Globus pallidus (tissue), 1 donor: ENCODE measurements at regions not wholly inside any gene's neighbourhood (a gene's known extent, or its start where the extent isn't known, plus 50 kb on each side); places are given as distances from the start of the nearest gene placed in this dataset.
"Not testable (repeated sequence)": the region's sequence is repeated elsewhere in the genome, so short reads cannot be mapped to it uniquely, and the experiment has no call there.

Source experiments
- DNase-seq: peaks from one replicate; pipeline ENCODE4 v3.0.0-alpha.2; 2015; ENCODE audit warnings: low spot score

DNA sequence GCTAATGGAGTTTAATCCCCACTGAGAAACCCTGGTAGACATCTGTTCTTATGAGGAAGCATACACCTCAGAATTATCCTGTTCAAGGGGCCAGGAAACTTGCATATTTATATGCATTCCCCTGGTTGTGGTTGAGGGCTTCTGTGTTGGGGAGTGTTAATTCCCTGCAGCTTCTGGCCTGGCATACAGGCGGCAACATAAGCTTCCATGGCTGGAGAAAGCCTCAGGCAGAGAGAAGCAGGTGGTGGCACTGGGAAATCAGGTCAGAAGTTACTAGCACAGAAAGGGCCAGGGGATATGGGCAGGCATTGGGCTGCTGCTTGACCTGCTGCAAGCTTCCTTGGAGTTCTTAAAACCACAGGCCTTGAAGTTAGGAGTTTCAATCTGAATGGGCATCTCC is 166.1 kb upstream of the SEMA6A start:
- DNase-seq, result no peak

DNA sequence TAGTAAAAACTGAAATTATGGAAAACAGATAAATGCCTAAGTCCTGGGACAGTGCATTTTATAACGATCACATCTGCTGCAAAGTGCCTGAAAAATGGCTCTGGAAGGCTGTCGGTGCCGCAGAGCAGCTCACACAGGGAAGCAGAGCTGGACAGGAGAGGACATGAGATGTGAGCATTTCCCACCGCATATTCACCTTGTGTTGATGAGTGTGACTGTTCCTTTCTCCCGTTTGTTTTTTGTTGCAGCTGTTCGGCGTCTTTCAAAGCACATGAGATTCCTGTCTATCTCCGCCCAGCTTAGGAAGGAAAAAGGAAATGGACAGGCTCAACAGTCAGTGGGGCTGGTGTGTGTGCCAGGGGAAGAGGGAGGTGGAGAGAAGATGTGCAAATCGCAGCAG is 164.9 kb upstream of the SEMA6A start:
- no peak for DNase-seq

DNA sequence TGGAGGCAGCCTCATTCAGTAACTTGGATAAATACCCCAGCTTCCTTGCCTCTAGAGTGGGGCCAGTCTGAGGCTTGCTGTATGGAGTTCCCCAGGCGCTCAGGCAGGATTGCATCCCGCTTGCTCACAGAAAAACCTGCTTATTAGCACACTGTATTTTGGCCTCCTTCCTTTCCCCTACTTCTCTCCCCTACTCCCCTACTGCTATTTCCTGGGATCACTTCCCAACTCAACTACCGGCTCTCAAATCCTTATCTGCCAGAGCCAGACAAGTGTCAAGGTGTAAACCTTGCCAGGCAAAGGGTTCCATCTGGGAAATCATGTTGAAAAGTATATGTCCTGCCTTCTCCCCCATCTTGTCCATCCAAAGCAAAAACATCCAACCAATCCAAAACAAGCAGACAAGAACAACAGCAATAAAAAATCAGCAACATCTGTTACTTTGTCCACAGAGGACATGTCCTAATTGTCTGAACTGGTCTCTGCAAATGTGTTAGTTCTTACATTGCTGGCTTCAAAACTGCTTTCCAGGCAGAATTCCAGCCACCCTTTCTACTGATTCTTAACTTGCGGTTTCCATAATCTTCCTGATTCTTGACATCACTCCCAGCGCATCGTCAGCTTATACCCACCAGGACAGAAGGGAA is 164.1 kb upstream of the SEMA6A start:
- no peak for DNase-seq

DNA sequence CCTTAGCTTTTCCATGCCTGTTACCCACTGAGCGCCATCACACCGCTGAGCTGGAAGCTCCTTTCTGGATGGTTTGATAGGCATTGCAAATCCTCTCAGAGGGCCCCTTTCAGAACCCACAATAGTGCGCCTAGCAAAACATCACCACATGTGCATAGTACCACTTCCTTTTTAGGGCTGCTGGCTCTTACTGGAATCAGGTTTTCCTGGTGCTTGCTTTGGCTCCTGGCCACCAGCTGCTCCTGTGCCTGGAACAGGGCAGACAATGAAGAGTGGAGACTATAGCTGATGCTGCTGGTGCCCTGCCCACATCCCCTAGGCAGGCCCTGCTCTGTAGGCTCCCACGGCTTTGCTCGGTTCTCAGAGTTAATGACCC is 163.6 kb upstream of the SEMA6A start:
- no peak for DNase-seq

DNA sequence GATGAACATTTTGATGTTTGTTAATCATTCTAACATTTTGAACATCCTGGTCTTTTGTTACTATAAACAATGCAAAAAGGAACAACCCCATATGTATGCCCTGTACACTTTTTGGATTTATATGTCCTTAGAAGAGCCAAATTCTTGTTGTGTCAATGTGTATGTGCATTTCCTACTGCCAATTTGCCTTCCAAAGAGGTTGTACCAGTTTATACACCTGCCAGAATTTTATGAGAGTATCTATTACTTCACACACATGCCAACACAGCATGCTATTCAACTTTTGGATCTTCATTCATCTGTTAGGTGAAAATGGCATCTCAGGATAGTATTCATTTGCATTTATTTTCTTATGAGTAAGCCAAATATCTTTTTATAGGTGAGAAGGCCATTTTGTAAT is 162.0 kb upstream of the SEMA6A start:
- DNase-seq, result no peak

DNA sequence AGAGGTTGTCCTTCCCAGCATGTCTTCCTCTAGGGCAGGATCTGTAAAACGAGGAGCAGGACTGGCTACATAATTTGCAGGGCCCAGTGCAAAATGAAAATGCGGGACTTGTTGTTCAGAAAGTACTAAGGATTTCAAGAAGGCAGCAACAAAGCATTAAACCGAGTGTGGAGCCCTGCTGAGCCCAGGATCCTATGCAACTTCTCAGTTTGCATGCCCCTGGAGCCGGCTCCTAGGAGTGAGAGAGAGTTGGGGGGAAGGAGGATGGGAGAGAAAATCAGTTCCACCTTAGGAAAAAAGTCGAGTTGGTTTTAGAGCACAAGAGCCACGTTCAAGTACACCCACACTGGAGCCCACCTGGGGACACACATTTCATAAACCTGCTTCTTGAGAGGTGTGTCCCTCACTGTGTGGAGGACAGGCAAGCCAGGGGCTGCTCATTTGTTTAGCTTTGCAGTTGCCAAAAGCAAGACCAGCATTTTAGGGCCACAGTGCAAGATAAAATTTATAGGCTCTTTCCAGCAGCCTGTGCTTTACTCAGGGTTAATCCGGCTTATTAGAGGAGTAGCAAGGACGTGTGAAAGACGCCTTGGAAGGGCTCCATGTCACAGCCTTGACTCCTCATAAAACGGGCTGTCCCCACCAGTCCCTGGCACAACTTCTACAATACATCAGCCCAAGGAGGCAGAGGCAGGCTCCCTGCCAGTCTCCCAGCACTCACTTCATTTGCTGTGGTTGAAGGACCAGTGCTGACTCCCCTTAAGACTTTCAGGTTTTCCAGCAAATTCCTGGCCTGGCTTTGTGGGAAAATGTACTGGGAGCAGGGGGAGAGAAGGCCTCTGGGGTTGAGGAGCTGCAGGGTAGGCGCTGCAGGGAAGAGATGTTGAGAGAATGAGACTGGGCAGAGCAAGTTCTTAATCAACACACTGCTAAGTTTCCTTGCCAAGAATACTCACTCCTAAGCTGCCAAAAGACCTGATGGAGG is 159.7 kb upstream of the SEMA6A start:
- peak; percentile 27 for DNase-seq

DNA sequence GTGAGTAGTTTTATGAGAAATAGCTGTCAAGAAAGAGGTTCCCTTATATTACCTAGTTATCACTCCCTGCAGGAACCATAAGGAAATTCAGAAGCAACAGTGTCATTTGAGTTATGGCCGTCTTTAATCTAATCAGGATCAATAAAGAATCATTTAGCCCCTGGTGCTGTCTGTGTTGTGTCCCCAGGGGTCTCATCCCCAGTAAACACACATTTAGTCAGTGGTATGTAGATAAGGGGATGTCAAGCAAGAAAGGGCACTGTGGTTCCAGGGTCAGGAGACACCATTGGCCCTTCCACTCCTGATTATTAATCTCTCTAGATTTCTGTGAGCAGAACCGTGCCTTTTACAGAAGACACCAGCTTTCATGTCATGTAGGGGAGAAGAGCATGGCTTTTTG is 158.0 kb upstream of the SEMA6A start:
- no peak for DNase-seq

DNA sequence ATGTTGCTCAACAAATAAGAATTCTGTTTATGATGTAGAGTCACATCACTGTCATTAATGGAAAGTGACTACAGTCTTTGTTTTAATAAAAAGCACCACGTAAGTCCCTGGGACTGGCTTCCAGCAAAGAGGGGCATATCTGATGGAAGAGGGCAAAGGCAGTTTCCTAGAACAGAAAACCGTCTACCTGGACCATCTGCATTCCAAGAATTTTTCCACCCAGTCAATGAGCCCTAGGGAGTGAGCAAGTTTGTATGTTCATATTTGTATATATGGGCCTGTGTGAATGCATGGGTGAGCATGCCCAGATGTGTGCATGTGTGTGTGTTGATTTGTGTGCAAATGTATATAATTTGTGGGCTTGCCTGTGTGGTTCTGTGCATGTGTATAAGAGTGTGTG is 156.8 kb upstream of the SEMA6A start:
- no peak for DNase-seq

DNA sequence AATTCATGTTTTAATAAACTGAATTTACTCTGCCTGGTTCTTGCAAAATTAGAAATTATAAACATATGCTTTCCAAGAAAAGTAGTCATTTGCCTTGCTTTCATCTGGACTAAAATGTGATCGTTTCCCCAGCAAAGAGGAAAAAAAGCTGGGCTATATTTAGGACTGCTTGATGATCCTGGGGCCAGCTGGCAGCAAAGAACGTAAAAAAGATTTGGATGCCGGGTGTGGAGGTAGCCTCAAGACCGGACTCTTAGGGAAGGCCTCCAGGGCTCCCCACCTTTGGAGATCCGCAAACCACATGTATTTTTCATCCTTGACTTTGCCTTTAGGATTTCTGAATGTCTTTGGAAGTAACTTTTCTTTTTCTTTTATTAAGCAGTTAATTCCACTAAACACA is 156.1 kb upstream of the SEMA6A start:
- DNase-seq, result no peak

DNA sequence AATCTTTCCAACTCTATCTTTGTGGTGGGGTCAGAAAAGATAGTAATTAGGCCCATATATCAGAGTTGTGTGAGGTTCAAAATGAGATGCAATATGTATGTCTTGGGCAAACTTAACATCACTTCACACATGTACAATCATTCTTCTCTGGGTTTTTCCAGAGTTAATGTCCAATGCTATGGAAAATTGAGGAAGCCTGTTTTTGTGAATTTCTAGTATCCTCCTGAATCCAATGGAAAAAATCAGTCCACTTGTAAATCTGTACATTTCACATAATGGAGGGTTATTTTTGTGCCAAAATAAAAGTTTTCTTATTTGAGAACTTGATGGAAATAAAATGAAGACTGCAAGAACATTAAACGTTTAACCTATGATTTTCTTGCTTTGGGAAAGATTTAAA is 155.6 kb upstream of the SEMA6A start:
- DNase-seq, result no peak

DNA sequence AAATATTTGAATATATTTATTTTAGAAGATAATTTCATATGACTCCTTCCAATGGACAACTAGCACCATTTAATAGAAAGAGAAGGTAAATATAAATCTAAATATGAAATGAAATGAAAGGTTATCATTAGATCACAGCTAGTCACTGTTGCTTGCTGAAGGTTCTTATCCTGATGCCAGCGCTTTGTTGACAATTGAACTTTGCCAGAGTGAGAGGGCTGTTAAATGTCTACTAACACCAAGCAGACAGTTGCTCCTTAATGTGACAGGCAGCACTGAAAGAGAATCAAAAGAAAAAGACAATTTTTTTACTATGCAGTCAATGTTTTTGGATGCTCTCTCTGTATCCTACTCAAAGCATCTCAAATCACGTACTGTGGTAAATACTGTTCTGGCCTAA is 152.6 kb upstream of the SEMA6A start:
- DNase-seq, result no peak

DNA sequence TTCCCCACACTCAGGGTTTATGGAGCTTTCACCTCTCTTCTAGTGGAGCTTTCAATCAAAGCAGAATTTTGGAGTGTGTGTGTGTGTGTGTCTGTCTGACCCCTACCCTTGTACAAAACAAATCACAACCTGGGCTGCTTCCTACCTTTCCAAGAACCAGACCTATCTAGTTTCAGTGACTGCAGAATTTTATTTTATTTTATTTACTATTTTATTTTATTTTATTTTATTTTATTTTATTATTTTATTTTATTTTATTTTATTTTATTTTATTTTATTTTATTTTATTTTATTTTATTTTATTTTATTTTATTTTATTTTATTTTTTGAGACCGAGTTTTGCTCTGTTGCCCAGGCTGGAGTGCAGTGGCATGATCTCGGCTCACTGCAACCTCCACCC is 151.6 kb upstream of the SEMA6A start:
- not testable (repeated sequence) for DNase-seq

DNA sequence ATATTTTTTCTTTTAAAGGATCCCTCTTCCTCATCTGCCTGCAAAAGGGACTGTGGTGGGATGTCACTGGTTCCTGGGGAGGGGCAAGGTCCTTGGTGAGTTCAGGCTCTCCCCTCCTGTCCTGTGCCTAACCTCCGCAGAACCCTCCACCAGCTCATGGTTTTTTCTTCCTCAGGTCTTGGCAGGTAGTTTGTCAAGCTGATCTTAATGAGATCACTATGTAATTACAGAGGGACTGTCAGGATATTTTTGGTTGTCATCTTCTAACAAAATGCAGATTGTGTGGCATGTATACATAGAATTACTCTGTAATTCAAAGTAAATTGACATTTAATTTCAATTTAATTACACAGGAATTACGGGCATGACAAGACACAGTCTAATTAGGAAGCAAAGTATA is 150.3 kb upstream of the SEMA6A start:
- no peak for DNase-seq

DNA sequence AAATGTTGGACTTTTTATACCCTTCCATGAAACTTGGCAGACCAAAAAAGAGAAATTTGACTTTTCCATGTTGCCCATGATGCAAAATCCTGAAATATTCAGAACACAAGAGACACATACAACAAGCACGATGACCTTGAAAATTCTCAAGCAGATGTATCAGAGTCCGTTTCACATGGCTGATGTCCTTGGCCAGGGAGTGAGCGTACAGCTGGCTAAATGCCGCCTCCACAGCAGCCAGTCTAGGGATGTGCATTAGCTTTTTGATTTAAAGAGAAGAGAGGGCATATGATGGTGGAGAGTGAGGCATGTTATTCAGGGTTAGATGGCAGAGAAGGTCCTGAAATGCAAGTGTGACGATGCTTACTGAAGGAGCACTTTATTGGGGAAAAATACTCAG is 148.0 kb upstream of the SEMA6A start:
- no peak for DNase-seq

DNA sequence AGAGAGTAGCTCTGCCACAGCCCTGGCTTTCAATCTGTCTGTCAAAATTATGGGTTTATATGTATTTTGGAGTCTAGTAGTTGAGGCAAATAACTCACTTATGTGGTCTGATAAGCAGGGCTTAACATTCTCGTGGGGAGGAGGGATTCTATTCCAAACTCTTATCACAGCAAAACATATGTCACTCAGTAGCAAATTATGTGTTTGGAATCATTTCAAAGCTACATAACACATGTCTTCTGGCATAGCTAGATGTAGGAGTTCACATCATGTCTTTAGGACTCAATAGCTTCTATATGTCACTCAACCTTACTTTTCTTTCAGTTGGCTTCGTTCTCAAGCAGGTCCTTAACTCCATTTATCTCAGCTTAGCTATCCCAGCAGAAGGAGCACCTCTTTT is 144.5 kb upstream of the SEMA6A start:
- DNase-seq, result no peak

DNA sequence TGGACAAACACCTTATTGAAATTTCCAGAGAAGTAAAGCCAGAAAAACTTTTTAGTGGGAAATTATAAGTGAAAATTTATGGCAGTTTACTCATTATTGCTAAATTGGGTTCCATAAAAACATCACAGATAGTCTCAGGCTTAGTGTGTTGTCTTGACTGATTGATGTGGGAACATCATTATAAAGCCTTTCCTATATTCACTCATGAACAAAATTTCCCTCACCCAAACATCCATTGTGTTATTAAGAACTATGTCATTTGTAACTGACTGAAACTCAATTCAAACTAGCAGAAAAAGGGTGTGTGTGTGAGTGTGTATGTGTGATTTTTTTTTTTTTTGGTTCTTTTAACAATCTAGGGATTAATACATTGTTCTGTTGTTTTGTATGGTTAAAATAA is 143.7 kb upstream of the SEMA6A start:
- DNase-seq, result no peak

DNA sequence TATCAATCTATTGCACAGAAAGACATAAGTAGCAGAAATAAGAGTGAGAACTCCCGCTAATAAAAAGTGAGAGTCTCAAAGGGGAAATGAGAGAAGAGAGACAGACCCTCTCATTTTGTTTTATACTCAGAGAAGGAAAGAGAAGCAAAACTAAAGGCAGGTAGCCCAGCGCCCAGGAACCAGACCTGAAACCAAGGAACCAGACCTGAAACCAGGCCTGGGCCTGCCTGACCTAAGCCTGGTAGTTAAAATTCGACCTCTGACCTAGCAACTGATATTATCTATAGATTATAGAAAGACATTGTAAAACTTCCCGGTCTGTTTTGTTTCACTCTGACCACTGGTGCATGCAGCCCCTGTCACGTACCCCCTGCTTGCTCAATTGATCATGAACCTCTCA is 134.5 kb upstream of the SEMA6A start:
- DNase-seq, result no peak

DNA sequence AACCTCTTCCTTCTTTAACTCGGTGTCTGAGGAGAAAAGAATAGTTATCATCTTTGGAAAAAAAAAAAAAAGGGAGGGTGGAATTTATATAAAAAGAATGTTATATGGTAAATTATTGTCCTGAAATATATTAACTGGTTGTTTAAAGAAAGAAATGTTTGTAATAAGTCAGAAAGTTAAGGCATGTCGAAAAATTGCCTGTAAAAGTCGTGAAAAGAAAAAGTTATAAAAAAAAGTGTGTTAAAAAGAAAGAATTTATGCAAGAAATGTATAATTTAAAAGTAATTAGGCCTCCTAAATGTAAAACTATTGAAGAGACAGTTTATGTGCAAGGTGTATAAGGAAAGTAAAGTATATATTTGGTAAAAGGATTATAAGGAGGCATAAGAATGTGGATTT is 130.5 kb upstream of the SEMA6A start:
- not testable (repeated sequence) for DNase-seq

DNA sequence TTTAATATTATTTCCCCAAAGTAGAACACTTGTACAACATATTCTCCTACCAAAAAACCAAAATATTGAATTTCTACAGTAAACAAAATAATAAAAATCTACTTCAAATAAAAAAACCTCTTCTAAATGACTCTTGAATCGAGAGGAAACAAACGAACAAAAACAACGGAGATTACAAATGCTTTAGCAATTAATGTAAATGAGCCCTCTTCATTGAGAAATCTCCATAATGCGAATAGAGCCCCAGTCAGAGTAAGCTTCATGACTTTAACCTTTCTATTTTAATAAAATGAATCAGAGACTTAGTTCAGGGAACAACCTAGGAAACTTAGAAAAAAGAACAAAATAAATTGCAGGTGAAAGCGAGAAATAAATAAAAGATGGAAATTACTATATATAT is 129.3 kb upstream of the SEMA6A start:
- DNase-seq, result no peak

DNA sequence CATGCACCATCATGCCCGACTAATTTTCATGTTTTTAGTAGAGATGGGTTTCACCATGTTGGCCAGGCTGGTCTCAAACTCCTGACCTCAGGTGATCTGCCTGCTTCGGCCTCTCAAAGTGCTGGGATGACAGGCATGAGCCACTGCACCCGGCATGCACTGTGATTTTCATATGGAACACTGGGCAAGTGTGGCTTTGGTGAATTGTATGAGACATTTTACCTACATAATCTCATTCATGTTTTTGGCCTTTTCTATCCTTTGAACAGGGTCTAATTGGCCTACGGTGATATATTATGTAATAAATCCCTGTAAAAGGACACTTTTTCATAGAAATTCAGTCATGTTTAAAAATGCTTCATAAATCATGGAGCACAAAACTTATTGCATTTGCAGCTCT is 128.7 kb upstream of the SEMA6A start:
- DNase-seq, result no peak

DNA sequence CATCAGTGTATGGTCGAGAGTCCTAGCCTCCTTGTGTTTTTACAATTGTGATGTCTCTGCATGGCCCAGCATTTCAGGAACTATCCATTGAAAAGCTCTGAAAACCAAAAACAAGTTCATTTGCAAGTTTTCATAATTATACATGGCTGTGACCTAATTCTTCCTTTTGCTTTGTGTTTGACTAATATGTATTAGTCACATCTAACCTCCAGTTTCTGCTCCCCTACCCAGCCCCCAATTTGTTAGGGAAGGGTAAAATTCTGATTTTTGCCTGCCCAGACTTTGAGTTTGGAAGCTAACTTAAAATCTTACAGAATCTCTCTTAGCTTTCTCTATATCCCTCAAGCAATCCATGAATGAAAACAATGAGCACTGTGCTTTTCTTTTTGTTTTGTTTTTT is 128.2 kb upstream of the SEMA6A start:
- no peak for DNase-seq

DNA sequence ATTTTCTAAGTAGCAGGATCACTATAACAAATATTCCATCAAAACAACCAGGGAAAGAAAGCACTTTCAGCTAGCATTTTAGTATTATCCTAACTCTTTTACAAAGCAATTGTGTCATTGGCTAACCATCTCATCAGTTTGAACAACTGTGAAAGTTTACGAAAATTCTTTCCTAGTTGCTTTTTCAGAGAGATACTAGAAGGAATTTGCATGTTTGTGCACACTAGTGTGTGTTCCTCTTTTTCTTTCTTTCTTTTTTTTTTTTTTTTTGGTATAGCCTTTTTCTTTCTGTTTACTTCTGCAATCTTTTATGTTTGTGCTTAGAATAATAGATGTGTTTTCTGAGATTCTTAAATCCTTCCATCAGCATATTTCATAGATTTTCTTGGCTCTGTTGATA is 124.7 kb upstream of the SEMA6A start:
- no peak for DNase-seq

DNA sequence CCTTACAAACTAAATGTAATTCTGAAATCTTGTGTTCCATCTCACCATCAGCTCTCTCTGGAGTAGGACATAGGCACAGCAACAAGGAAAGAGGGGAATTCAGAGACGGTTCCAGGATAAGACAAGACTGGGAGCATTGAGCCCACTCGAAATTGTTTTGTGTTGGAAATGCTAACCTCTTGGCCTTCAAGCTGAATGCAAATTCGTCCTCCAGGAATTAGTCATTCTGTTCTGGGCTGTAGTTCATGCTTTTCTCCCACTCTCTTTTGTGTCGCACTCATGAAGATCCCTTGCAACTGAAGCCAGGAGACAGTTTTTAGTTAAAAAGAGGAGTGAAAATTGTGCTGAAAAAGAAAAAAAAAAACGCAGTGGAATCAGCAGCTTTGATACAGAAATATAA is 121.7 kb upstream of the SEMA6A start:
- no peak for DNase-seq

DNA sequence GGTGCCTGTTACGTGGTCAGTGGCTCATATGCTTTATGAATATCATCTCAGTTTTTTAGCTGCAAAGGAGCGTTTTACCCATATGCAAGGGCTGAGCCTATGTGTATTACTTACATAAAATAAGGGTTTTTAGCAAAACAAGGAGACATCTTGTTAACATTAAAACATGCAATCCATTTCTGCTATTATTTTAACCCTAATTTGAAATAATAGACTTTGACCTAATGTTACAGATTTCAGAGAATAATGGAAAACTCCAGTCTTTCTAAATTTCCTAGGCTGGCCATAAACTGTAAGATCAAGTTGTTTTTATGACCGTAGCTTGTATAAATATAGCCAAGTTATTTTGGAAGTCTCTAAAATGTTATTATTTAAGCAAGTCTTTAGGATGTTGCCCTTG is 121.1 kb upstream of the SEMA6A start:
- DNase-seq, result no peak
